ENCODE measurements at regions not wholly inside any gene's neighbourhood (a gene's known extent, or its start where the extent isn't known, plus 50 kb on each side); places are given as distances from the start of the nearest gene placed in this dataset.

DNA sequence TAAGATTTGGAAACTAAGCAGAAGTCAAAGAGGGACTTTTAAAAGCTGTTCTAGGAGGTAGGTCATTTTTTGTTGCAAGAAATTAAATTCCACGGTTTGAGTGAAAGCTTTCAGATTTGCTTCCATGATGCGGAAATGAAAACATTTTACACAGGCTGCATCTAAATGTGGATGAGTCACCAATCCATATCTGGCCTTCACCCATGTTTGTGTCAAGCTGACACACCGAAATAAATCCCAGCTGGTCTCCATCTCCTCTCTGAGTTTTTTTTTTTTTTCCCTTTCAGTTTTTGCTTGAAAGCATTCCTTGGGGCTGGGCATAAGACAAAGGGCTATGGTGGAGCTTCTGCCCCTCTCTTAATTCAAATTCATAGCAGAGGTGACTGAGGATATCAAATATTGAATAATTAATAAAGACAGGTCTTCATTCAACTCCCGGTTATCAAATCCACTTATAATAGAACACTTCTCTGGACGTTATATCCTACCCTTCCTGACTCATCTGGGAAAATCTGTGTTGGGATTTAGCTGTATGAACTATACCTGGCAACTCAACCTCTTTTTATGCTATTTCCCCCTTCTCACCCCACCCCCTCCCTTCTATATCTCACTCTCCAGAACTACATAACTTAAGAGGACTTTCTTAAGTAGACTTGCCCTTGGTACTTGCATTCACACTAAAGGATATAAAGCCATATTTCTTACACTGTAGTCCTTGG lies 558.3 kb upstream of the GCFC2 start:
- DNase-seq (ENCODE audit: low read depth): peak; percentile 32

DNA sequence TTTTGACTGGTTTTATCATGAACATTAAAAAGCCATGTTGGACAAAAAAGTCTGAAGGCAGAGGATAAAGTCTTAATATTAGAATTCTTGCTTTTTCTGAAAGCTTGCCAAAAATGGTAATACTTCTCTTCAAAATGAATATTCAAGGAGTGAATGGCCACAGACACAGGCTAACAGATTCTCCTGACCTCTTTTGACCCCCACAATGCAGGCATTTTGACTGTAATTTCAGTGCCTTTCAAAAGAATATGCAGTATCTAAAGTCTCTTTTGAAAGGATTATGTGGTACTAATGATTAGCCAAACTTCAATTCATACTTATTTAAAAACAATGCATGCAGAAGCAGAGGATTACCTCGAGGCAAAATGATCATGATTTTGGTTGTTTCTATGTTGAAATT lies 557.8 kb upstream of the GCFC2 start:
- no peak for DNase-seq (ENCODE audit: low read depth)

DNA sequence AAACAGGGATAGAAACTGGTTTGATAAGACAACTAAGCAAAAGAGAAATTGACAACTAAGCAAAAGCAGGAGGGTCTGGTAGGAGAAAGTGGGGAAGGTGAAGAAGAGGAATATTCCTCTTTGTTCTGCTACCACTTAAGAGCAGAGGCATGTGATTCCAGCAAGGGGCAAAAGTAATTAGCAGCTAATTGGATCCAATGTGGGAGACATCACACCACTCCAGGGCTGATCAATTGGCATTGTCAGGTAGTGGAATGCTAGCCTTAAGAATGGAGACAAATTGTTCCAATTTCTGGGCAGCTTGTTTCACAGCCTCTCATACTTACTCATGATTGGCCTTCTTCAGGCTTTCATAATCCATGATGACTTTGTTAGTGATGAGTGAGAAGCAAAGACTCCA lies 547.1 kb upstream of the GCFC2 start:
- DNase-seq (ENCODE audit: low read depth): no peak

- no peak for DNase-seq (ENCODE audit: low read depth)
These were observed 545.9 kb upstream of the GCFC2 start for GRCh38 chr2:76256458-76257088.

DNA sequence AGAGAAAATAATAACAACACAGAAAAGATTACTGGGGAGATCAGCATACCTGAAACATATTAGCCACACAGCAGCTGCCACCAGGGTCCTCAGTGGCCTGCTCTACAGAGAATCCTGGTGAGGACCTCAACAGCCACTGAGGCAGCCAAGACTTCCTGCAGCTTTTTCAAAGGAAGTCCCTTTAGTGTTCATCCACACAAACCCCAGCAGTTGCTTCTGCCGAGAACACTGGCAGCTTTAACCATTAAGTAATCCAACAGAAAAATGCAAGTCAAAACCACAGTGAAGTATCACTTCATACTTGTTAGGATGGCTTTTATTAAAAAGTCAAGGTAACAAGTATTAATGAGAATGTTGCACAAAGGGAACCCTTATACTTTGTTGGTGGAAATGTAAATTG lies 542.0 kb upstream of the GCFC2 start:
- DNase-seq (ENCODE audit: low read depth): no peak

- no peak for DNase-seq (ENCODE audit: low read depth)
These were observed 540.6 kb upstream of the GCFC2 start for GRCh38 chr2:76251342-76251741.

GRCh38 chr2:76247006-76247405 lies 536.3 kb upstream of the GCFC2 start:
- no peak for DNase-seq (ENCODE audit: low read depth)

GRCh38 chr2:76211991-76212985 lies 501.6 kb upstream of the GCFC2 start:
- DNase-seq (ENCODE audit: low read depth): no peak

GRCh38 chr2:76210551-76210950 lies 499.8 kb upstream of the GCFC2 start:
- DNase-seq (ENCODE audit: low read depth): no peak

GRCh38 chr2:76204048-76204447 lies 493.3 kb upstream of the GCFC2 start:
- DNase-seq (ENCODE audit: low read depth): no peak

GRCh38 chr2:76202866-76203265 lies 492.2 kb upstream of the GCFC2 start:
- no peak for DNase-seq (ENCODE audit: low read depth)

DNA sequence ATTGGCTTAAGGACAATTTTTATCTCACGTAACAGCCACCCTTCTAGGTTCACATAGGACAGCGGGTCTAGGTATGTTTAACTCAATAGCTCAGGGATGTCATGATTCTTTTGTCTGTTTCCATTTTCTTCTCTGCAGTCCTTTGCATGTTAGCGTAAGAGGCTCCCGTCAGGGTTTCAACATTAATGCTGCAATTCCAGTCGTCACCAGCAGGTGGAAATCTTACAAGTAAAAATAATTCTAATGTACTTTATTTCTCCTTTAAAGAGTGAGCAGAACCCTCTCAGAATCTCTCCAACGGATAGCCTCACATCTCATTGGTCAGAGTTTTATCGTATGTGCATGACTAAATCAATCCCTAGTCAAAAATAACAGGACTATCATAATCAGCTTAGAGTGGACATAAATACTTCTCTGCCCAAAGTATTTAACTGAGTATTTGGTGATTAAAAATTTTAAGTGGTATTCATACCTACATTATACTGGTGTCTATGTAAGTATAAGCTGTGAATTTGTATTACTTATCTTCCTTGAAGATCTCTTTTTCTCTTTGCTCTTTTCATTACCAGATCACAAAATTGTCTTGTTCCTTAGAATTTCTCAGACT lies 487.2 kb upstream of the GCFC2 start:
- DNase-seq (ENCODE audit: low read depth): peak; percentile 47

- no peak for DNase-seq (ENCODE audit: low read depth)
These were observed 486.7 kb upstream of the GCFC2 start for GRCh38 chr2:76197428-76197827.

GRCh38 chr2:76194031-76194775 lies 483.5 kb upstream of the GCFC2 start:
- no peak for DNase-seq (ENCODE audit: low read depth)

DNA sequence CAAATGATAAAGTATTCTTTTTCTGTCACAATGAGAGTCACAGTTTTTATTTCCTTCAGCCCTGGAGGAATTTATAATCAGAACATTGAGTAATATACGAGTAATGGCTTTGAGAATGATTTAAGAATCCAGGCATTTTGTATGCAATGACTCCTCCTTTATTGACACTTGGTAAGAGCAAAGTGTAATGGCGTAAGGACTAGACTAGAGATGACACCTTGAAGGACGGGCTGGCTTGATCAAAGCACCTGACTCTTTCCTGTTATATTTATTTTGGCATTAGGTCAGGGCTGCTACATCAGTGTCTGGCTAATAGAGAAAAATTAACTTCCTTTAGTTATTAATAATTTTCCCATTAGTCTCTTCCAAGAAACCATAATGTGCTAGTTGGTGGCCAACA lies 482.4 kb upstream of the GCFC2 start:
- no peak for DNase-seq (ENCODE audit: low read depth)

GRCh38 chr2:76188334-76189008 lies 477.8 kb upstream of the GCFC2 start:
- no peak for DNase-seq (ENCODE audit: low read depth)

DNA sequence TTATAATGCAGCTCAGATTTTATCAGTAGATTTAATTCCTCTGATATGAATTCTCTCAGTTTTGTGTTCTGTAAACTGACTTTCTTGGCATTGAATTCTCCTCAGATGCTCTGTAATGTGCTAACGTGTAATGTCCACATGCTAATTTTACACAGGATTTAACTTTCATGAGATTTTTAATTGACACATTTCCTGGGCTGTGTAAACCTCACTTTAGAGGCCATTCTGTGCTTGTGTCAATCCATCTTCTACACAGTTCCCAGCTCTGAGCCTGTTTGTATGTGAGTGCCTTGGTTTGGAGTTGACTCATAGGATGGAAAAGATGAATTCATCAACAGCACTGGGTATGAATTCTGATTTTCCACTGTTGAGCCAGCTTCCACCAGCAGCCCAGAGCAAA lies 476.7 kb upstream of the GCFC2 start:
- DNase-seq (ENCODE audit: low read depth): no peak

DNA sequence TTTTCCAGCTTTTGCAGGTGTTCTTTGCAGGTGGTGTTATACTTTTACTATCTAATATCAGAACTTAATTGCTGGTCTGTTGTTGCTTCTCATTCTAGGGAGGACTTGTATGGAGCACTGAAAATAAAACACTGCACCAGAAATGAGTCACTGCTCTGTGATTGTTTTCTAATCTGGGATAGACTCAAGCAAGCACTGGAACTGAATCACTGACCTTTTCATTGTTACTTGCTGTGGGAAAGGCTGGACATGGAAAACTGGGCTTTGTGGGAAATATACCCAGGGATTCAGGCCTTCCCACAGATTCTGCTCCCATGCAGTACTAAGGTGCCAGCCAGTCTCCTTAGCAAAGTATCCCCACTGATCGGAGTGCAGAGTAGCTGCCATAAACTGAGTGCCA lies 470.0 kb upstream of the GCFC2 start:
- peak; percentile 60 for DNase-seq (ENCODE audit: low read depth)

- no peak for DNase-seq (ENCODE audit: low read depth)
These were observed 467.9 kb upstream of the GCFC2 start for GRCh38 chr2:76178610-76179009.

DNA sequence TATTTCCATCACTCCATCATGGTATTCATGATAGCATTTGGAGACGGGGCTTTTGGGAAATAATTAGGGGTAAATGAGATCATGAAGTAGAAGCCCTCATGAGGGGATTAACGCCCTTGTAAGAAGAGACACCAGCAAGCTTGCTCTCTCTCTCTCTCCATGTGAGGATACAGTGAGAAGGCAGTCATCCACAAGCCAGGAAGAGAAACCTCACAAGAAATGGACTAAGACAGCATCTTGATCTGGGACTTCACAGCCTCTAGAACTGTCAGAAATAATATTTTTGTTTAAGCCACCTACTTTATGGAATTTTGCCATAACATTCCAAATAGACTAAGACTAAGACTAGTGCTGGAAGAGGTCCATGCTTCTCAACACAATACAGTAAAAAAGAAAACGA lies 464.6 kb upstream of the GCFC2 start:
- DNase-seq (ENCODE audit: low read depth): no peak
